Hepatocyte (in vitro differentiated cells): ENCODE measurements at regions not wholly inside any gene's neighbourhood (a gene's known extent, or its start where the extent isn't known, plus 50 kb on each side); places are given as distances from the start of the nearest gene placed in this dataset.

Experiments used
- CTCF ChIP-seq: fragments of 200-600 bp; sonication (generic); IDR thresholded peaks from 2 replicates; pipeline ENCODE4 v1.5.1; 2016; ENCODE audit warnings: antibody characterized with exemption, mild to moderate bottlenecking; ENCODE audit not compliant: poor library complexity
- EZH2 ChIP-seq: fragments of 200-600 bp; sonication (generic); IDR thresholded peaks from 2 replicates; pipeline ENCODE4 v1.6.1; 2016; ENCODE audit warnings: antibody characterized with exemption, mild to moderate bottlenecking, borderline replicate concordance
- EZH2phosphoT487 ChIP-seq: fragments of 200-600 bp; sonication (generic); IDR thresholded peaks from one replicate; pipeline ENCODE4 v1.6.1; 2018; ENCODE audit warnings: antibody characterized with exemption, mild to moderate bottlenecking, low read depth, moderate library complexity; ENCODE audit not compliant: unreplicated experiment, severe bottlenecking

DNA sequence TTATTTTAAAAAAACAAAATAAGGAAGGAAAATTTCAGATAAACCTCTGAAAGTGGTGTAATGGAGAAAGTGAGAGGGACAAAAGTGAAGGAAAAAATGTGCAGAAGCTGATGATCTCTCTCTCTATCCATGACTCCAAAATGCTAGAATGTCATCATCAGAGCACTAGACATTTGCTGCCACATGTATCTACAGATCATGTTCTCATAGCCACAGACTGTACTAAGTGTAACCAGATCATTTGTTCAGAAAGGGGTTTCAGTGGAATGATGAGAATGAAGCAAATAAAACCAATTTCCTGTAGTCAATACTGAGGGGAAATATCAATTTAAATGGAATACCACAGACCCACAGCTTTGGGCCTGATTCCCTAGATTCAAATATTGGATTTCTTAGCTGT lies 104.3 kb upstream of the CHMP2B start:
- TF ChIP-seq EZH2phosphoT487 = no peak
- no peak for TF ChIP-seq EZH2
- TF ChIP-seq CTCF = no peak
